ENCODE measurements at regions not wholly inside any gene's neighbourhood (a gene's known extent, or its start where the extent isn't known, plus 50 kb on each side); places are given as distances from the start of the nearest gene placed in this dataset.
"Not testable (repeated sequence)": the region's sequence is repeated elsewhere in the genome, so short reads cannot be mapped to it uniquely, and the experiment has no call there.

GRCh38 chr9:85859765-85860164 lies 81.2 kb upstream of the NAA35 start:
- Histone ChIP-seq H3K36me3 (peaks cover 0 to 25% (median 6%) of the 10 kb centered on the region in 4 donors), H3K4me3 (no peak overlapping the region), H3K27ac (replicated peaks in 1 of 4) (no peak overlapping the region), H3K9me3 (no peaks in the 10 kb centered on the region), H3K4me1 (no peaks in the 10 kb centered on the region), H3K27me3 (no peaks in the 10 kb centered on the region)
- WGBS: 84% methylated on average over 1 of the region's 1 CpG
- intact Hi-C loops (cut with DNase I): no loop called here
- TF ChIP-seq CTCF (IDR thresholded peaks at IDR 0.05) (no peak), POLR2A (IDR thresholded peaks at IDR 0.05; ENCODE audit: low read depth) (no peak), POLR2AphosphoS5 (IDR thresholded peaks at IDR 0.05) (no peak), EP300 (IDR thresholded peaks at IDR 0.05) (no peak)
- DNase-seq (ENCODE audit: extremely low spot score): no peak

GRCh38 chr9:85861882-85862281 lies 79.1 kb upstream of the NAA35 start:
- DNase-seq (ENCODE audit: extremely low spot score); H3K27me3 ChIP-seq; intact Hi-C loops (cut with DNase I); H3K4me3 ChIP-seq; H3K27ac ChIP-seq (replicated peaks in 1 of 4); H3K9me3 ChIP-seq; H3K4me1 ChIP-seq: not testable (repeated sequence)
- 97% methylated on average over 5 of the region's 5 CpGs for WGBS
- peaks cover 0 to 23% (median 6%) of the 10 kb centered on the region in 4 donors for H3K36me3 ChIP-seq

- Histone ChIP-seq H3K27ac (replicated peaks in 1 of 4) (no peak overlapping the region), H3K4me3 (no peak overlapping the region), H3K9me3 (no peaks in the 10 kb centered on the region), H3K4me1 (no peaks in the 10 kb centered on the region), H3K27me3 (no peaks in the 10 kb centered on the region), H3K36me3 (peaks cover 0 to 19% (median 0%) of the 10 kb centered on the region in 4 donors)
- WGBS: 96% methylated on average over 2 of the region's 2 CpGs
- DNase-seq (ENCODE audit: extremely low spot score): no peak
- intact Hi-C loops (cut with DNase I): no loop called here
- TF ChIP-seq CTCF (IDR thresholded peaks at IDR 0.05) (no peak), POLR2A (IDR thresholded peaks at IDR 0.05; ENCODE audit: low read depth) (no peak), POLR2AphosphoS5 (IDR thresholded peaks at IDR 0.05) (no peak), EP300 (IDR thresholded peaks at IDR 0.05) (no peak)
These were observed 77.1 kb upstream of the NAA35 start for GRCh38 chr9:85863875-85864274.

GRCh38 chr9:85871008-85871407 lies 69.9 kb upstream of the NAA35 start:
- H3K27me3 ChIP-seq: no peaks in the 10 kb centered on the region
- no peak for DNase-seq (ENCODE audit: extremely low spot score)
- H3K36me3 ChIP-seq: no peaks in the 10 kb centered on the region
- intact Hi-C loops (cut with DNase I): no loop called here
- H3K27ac ChIP-seq (replicated peaks in 1 of 4): no peak overlapping the region
- TF ChIP-seq POLR2A (IDR thresholded peaks at IDR 0.05; ENCODE audit: low read depth): no peak
- TF ChIP-seq POLR2AphosphoS5 (IDR thresholded peaks at IDR 0.05): no peak
- TF ChIP-seq CTCF (IDR thresholded peaks at IDR 0.05): no peak
- no peak for TF ChIP-seq EP300 (IDR thresholded peaks at IDR 0.05)
- H3K4me3 ChIP-seq: no peak overlapping the region
- peaks cover 0 to 8% (median 0%) of the 10 kb centered on the region in 4 donors for H3K4me1 ChIP-seq
- H3K9me3 ChIP-seq: no peaks in the 10 kb centered on the region
- 91% methylated on average over 2 of the region's 2 CpGs for WGBS

GRCh38 chr9:85871683-85872082 lies 69.3 kb upstream of the NAA35 start:
- H3K9me3 ChIP-seq; H3K27me3 ChIP-seq; H3K36me3 ChIP-seq; DNase-seq (ENCODE audit: extremely low spot score); H3K4me3 ChIP-seq; H3K27ac ChIP-seq (replicated peaks in 1 of 4); intact Hi-C loops (cut with DNase I): not testable (repeated sequence)
- WGBS: 68% methylated on average over 5 of the region's 5 CpGs
- peaks cover 0 to 15% (median 3%) of the 10 kb centered on the region in 4 donors for H3K4me1 ChIP-seq

- no peaks in the 10 kb centered on the region for H3K9me3 ChIP-seq
- no peaks in the 10 kb centered on the region for H3K27me3 ChIP-seq
- no peak for DNase-seq (ENCODE audit: extremely low spot score)
- H3K27ac ChIP-seq (replicated peaks in 1 of 4): no peak overlapping the region
- intact Hi-C loops (cut with DNase I): no loop called here
- peaks cover 0 to 23% (median 7%) of the 10 kb centered on the region in 4 donors for H3K4me1 ChIP-seq
- TF ChIP-seq EP300 (IDR thresholded peaks at IDR 0.05): no peak
- TF ChIP-seq CTCF (IDR thresholded peaks at IDR 0.05): no peak
- TF ChIP-seq POLR2A (IDR thresholded peaks at IDR 0.05; ENCODE audit: low read depth): no peak
- TF ChIP-seq POLR2AphosphoS5 (IDR thresholded peaks at IDR 0.05): no peak
- no peaks in the 10 kb centered on the region for H3K36me3 ChIP-seq
- WGBS: 96% methylated on average over 6 of the region's 6 CpGs
- no peak overlapping the region for H3K4me3 ChIP-seq
These were observed 68.5 kb upstream of the NAA35 start for GRCh38 chr9:85872463-85872862.
